ENCODE measurements at regions not wholly inside any gene's neighbourhood (a gene's known extent, or its start where the extent isn't known, plus 50 kb on each side); places are given as distances from the start of the nearest gene placed in this dataset.
"Not testable (repeated sequence)": the region's sequence is repeated elsewhere in the genome, so short reads cannot be mapped to it uniquely, and the experiment has no call there.

GRCh38 chr5:155714435-155714834, 612.5 kb upstream of the SGCD start:
- TF ChIP-seq CTCF, POLR2AphosphoS5 (IDR thresholded peaks at IDR 0.05): not testable (repeated sequence)
